ENCODE measurements at regions not wholly inside any gene's neighbourhood (a gene's known extent, or its start where the extent isn't known, plus 50 kb on each side); places are given as distances from the start of the nearest gene placed in this dataset.

- H3K4me3 ChIP-seq (ENCODE audit: low read depth, low read length): no peak overlapping the region
- TF ChIP-seq CTCF (IDR thresholded peaks at IDR 0.05; ENCODE audit: borderline replicate concordance, insufficient read depth, low read depth, low read length): no peak
These were observed 163.8 kb downstream of the CHRM3 start for GRCh38 chr1:239550178-239550577.

GRCh38 chr1:239555350-239555749, 169.0 kb downstream of the CHRM3 start:
- no peak for TF ChIP-seq CTCF (IDR thresholded peaks at IDR 0.05; ENCODE audit: borderline replicate concordance, insufficient read depth, low read depth, low read length)

GRCh38 chr1:239558559-239558958, 172.2 kb downstream of the CHRM3 start:
- no peak for TF ChIP-seq CTCF (IDR thresholded peaks at IDR 0.05; ENCODE audit: borderline replicate concordance, insufficient read depth, low read depth, low read length)
- H3K4me3 ChIP-seq (ENCODE audit: low read depth, low read length): no peak overlapping the region

More at GRCh38 chr1:239555350-239555749, 169.0 kb downstream of the CHRM3 start:
- no peak overlapping the region for H3K4me3 ChIP-seq (ENCODE audit: low read depth, low read length)

- no peak overlapping the region for H3K4me3 ChIP-seq (ENCODE audit: low read depth, low read length)
- no peak for TF ChIP-seq CTCF (IDR thresholded peaks at IDR 0.05; ENCODE audit: borderline replicate concordance, insufficient read depth, low read depth, low read length)
These were observed 172.6 kb downstream of the CHRM3 start for GRCh38 chr1:239558991-239559390.

- TF ChIP-seq CTCF (IDR thresholded peaks at IDR 0.05; ENCODE audit: borderline replicate concordance, insufficient read depth, low read depth, low read length): no peak
- H3K4me3 ChIP-seq (ENCODE audit: low read depth, low read length): no peak overlapping the region
These were observed 174.6 kb downstream of the CHRM3 start for GRCh38 chr1:239560921-239561320.

GRCh38 chr1:239562095-239562494, 175.7 kb downstream of the CHRM3 start:
- TF ChIP-seq CTCF (IDR thresholded peaks at IDR 0.05; ENCODE audit: borderline replicate concordance, insufficient read depth, low read depth, low read length): no peak
- no peak overlapping the region for H3K4me3 ChIP-seq (ENCODE audit: low read depth, low read length)

- TF ChIP-seq CTCF (IDR thresholded peaks at IDR 0.05; ENCODE audit: borderline replicate concordance, insufficient read depth, low read depth, low read length): no peak
- no peak overlapping the region for H3K4me3 ChIP-seq (ENCODE audit: low read depth, low read length)
These were observed 177.3 kb downstream of the CHRM3 start for GRCh38 chr1:239563681-239564080.

Data from GM12875 (cell line).